ENCODE measurements at regions not wholly inside any gene's neighbourhood (a gene's known extent, or its start where the extent isn't known, plus 50 kb on each side); places are given as distances from the start of the nearest gene placed in this dataset.

DNA sequence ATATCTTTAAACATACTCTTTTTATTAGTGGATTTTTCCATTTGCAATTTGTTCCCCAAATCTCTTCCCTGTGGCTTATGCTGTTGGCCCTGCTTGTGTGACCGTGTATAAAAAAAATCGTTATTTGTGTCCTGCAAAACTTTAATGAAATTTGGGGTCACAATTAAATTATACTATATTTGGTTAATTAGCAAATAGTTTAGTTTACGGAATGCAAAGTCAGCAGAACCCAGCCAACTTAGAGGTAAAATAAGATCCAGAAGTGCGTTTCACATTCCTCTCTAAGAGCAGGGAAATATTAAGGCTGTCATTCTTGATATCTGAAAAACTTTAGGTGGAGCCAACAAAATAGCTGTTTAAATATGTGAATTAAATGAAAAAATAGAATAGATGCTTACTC is 2023.5 kb upstream of the WWC1 start:
- TF ChIP-seq, protein P1, sequence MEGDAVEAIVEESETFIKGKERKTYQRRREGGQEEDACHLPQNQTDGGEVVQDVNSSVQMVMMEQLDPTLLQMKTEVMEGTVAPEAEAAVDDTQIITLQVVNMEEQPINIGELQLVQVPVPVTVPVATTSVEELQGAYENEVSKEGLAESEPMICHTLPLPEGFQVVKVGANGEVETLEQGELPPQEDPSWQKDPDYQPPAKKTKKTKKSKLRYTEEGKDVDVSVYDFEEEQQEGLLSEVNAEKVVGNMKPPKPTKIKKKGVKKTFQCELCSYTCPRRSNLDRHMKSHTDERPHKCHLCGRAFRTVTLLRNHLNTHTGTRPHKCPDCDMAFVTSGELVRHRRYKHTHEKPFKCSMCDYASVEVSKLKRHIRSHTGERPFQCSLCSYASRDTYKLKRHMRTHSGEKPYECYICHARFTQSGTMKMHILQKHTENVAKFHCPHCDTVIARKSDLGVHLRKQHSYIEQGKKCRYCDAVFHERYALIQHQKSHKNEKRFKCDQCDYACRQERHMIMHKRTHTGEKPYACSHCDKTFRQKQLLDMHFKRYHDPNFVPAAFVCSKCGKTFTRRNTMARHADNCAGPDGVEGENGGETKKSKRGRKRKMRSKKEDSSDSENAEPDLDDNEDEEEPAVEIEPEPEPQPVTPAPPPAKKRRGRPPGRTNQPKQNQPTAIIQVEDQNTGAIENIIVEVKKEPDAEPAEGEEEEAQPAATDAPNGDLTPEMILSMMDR (IDR thresholded peaks at IDR 0.05; ENCODE audit: poor library complexity, severe bottlenecking): no peak
- TF ChIP-seq EP300 (conservative IDR thresholded peaks at IDR 0.05; ENCODE audit: poor library complexity, severe bottlenecking): no peak
